ENCODE measurements at regions not wholly inside any gene's neighbourhood (a gene's known extent, or its start where the extent isn't known, plus 50 kb on each side); places are given as distances from the start of the nearest gene placed in this dataset.

DNA sequence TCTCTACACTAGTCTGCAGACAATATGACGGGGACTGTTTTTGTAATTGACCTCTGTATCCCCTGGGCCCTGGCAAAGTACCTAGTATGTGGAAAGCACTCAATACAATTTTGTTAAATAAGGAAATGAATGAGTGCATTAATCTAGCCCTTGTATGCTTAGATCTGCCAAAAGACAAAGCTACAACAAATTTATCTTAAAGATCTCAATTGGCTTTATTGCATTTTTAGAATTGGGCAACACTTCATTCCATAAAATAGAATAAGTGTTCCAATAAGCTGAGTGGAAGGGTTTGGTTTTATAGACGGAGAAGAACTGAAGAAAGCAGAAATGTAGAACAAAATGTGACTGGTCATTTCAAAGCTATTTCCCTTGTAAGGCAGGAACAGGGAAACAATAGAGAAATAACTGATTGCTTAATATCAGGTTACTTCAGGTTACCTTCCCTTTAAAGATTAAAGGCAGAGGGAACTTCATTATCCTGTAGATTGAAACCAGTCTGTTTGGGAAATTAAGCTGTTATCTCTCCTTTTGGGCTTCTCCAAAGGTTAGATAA lies 108.3 kb upstream of the MME start:
- TF ChIP-seq MYC (IDR thresholded peaks at IDR 0.05; ENCODE audit: borderline replicate concordance, low read length), result no peak
- TF ChIP-seq, protein P1, sequence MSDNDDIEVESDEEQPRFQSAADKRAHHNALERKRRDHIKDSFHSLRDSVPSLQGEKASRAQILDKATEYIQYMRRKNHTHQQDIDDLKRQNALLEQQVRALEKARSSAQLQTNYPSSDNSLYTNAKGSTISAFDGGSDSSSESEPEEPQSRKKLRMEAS (IDR thresholded peaks at IDR 0.05), result no peak
- no peak for TF ChIP-seq POLR2AphosphoS2 (conservative IDR thresholded peaks at IDR 0.05; ENCODE audit: low read length)

Data from A549 (cell line).